Activated CD8-positive, alpha-beta memory T cell treated with anti-CD3 and anti-CD28 coated beads, Interleukin-2, amount 50 U/mL, for 1 hour (primary cell): ENCODE measurements at regions not wholly inside any gene's neighbourhood (a gene's known extent, or its start where the extent isn't known, plus 50 kb on each side); places are given as distances from the start of the nearest gene placed in this dataset.

Experiments used
- DNase-seq: peaks from one replicate; pipeline ENCODE4 v3.0.0-alpha.2; 2020; ENCODE audit errors: extremely low read depth

DNA sequence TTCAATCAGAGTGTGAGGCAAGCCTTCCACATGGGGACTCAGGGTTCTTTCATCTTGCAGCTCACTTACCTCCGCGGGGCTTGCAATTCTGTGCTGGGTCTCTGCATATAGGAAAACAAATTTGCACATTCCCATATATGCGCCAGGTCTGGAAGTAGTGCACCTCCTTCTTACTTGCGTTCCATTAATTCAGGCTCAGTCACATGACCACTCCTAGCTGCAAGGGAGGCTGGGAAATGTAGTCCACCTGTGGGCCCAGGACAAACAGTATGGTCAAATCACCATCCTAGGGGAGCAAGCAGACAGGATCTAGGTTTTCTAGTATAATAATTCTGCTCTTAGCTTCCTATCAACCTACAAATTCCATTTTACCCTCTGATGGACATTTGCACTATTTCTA, 160.4 kb downstream of the AACS start:
- no peak for DNase-seq

DNA sequence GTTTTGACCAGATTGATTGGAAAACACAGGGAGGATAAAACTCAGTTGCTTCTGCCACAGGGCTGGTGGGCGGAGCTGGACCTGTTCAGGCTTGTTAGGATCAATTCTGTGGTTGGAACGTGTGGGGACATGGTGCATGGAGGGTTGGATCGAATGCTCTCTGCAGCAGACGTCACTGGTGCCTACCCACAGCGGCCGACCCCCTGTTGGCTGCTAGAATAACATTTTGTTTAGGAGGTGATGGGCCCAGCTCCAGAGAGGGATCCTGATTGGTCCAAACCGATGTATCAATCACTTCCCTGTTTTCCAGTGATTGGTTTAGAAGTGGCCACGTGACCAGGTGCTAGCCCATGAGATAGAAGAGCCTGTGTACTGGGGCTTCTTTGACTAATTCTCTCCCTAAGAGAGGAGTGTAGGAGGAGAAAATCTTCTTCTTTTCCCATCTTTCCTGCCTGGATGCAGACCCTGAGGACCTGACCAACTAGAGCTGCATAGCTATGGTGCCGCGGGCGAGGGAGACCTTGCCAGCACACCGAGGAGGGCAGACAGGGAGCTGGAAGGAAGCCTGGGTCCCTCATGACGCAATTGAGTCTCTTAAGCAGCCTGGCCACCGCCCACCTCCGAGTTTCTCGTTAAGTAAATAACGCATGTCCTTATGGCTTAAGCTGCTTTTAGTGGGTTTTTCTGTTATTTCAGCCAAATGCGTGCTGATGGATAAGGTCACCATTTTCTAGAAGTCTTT, 163.5 kb downstream of the AACS start:
- DNase-seq: no peak

DNA sequence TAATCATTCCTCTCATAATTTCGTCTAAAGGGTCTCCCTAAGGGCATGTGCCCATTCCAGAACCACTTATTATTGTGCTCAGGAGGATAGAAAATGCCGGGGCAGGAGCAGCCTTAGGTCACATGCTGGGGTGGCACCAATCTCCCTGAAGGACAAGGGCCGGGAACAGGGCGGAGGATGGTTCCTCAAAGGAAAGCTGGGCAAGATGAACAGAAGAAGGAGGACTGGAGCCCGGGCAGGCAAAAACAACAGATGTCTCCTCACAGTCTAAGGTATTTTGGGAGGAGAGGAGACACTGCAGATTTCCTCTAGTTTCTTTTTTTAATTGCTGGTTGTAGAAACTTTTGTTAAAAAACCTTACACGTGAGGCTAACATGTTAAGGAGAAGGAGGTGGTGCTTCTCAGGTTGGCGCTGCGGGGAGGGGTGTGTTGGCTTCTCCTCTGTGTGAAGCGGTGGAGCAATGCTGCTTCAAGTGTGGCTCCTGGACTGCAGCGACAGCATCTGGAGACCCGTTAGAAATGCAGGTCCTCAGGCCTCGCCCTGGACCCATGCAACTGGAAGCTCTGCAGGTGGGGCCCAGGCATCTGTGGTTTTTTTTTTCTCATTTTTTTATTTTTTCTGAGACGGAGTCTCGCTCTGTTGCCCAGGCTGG, 164.8 kb downstream of the AACS start:
- no peak for DNase-seq

DNA sequence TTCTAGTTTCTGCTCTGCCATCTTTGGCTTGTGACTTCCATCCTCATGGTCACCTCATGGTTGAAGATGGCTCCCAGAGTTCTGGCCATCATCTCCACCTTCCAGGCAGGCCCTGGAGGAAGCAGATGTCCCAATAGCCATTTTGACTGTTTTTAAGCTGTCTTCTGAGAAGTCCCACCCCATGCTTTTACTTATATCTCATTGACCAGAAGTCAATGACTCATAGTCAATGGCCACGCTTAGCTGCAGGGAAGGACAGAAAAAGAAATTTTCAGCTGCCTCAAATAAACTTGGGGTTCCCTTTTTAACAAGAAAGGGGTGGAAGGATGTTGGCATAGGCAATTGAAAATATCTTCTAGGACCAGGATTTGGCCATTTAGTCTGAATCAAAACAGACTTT, 168.1 kb downstream of the AACS start:
- DNase-seq: no peak

DNA sequence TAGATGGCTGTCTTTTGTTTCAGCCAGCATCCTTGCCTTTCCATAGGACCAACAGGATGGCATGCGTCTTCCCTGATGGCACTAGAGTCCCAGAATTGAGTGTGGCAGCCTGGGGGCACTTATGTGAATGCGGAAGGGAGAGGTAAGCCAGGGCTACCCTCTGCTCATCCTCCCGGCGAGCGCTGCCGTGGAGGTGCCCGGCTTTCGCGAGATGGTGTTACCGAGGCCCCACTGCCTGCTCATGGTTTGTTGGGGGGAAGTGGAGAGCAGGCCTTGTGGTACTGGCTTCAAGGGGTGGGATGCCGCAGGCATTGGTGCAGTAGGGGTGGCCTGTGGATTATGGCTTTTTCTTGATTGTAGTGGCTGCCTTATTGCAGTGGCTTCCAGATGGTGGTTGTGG, 174.3 kb downstream of the AACS start:
- DNase-seq: no peak

DNA sequence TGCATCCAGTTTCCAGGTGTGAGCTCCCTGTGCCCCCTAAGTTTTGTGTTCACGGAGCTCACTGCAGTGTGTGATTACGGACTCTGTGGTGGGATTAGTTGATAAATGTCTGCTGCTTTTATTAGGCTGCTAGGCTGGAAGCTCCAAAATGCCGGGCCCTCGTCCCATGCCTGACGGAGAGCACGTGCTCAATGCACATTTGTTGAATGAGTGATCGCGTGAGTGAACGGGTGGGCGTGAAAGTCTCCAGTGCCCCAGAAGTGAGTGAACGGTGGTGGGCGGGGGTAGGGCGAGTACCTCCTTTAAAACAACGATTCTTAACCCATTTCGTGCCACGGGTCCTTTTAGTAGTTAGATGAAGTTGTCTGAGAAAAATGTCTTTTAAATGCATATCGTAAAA, 175.5 kb downstream of the AACS start:
- DNase-seq: no peak

DNA sequence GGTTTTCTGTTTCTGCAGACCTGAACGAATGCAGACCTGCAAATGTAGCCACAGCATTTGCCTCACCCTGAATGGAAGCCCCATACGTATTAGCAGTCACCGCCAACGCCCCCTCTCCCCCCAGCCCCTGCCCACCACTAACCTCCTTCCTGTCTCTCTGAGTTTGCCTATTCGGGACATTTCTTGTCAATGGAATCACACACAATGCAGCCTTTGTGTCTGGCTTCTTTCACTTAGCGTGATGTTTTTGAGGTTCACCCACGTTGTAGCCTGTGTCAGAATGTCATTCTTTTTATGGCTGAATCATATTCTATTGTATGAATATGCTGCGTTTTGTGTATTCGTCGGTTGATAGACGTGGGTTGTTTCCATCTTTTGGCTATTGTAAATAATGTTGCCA, 178.6 kb downstream of the AACS start:
- no peak for DNase-seq

DNA sequence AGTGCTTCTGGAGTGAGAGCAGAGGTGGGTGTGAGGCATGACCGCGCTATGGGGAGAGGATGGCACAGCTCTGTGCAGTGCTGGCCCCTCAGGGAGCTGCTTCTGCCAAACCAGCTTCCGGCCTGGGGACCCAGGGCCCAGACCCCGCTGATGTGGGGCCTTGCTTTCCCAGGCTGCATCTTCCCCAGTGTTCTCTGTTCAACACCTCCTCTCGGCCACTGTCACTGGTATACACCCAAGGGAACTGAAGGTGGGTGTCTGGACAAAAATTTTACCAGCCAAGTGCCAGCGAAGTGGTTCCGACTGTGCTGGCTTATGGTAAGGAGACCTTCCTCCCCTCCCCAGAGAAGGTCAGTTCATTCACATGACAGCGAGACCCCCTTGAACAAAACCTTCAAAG, 179.1 kb downstream of the AACS start:
- DNase-seq: no peak

DNA sequence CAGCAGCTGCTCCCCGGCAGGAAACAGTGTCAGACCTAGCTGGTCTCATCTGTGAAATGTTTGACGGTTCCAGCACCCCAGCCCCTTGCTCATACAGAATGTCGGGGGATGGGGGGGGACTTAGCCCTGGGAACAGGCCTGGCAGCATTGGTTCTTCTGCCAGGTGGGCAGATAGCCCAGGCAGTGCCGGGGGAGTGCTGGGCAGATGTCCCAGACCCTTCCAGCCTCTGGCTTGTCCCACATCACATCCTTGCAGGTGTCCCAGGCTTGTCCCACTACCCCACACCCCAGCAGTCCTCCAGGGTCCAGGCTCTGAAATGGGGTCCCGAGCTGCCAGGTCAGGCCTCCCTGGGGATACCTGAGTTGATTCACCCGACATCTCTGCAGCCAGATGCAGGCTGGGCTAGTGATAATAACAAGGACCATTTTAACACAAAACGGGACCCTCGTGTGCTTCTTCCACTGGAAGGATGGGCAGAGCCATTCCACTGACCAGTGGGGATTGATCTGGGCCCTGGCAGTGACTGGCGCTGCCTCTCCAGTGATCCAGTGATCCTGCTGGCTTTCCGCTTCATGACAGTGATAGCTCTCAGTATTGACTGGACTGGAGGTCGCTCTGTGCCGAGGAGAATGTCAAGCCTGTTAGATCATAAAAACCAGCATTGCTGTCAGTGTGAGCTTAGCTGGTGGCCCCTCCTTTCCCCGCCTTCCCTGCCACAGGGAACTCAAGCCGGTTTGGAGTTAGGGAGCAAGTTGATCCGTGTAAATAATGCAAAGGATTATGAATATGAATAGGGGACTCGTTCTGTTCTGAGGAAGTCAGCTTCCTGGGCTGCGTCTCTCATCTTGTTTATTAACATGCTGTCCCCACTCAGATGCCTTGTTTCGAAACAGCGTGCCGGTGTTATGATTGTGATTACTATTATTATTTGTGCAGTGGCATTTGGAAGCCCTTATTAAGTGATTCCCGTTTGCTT, 180.6 kb downstream of the AACS start:
- no peak for DNase-seq

DNA sequence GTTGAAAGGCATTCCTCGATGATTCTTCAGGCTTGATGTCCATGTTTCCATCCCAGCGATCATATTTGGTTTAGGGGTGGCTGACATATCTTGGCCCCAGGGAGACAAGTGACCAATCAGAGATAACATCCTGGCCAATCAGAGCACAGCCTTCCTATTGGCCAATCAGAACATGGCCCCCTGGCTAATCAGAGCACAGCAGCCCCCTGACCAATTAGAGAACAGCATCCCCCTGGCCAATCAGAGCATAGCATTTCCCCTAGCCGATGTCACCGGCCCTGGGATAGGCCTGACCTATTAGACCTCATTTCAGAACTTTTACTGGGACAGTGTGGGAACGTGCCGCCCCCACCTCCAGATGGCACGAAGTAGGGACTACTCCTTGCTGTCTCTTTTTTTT, 182.2 kb downstream of the AACS start:
- no peak for DNase-seq

DNA sequence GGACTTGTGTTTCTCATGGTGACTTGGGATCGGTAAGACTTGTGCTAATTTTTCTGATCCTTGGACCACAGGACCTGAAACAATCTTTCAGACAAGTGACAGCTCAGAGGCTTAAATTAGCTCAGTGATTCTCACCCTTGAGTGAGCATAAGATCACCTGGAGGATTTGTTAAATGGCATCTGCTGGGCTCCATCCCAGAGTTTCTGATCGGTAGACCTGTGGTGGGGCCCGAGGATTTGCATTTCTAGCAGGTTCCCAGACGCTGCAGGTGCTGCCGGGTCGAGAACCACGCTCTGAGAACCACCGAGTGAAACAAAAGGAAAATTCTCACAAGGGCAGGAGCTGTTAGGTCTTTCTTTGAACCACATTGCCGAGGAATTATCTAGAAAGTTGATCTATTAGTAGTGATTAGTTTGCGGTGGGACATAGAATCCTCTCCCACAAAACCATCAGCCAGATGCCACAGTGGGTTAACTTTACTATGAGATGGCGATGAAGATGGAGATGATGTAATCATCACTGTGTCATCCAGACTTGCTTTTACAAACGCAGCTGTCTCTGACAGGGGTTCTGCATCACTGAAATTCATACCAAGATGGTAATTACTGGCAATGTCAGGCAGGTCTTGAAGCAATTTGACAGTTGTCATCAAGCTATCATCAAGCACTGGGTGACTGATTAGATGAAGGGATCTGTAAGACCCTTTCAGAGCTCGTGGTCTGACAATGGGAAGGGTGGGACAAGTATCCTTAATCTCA, 184.0 kb downstream of the AACS start:
- no peak for DNase-seq

DNA sequence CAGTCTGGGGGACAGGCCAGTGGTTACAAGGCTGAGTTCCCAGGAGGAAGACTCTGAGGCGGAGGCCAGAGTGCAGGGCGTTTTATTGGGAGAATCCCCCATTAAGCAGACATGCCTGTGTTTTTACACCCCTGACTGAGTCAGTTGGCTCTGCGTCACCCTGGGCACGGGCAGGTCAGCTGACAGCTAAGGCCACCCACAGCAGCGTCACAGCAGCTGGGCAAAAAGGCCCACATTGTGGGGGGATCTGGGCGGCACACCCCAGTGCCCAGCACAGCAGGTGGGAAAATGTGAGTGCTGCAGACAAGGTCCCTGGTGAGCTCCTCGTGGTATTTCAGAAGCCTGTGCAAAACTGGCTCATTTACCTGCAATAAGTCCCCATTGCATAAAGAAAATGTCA, 184.7 kb downstream of the AACS start:
- no peak for DNase-seq

DNA sequence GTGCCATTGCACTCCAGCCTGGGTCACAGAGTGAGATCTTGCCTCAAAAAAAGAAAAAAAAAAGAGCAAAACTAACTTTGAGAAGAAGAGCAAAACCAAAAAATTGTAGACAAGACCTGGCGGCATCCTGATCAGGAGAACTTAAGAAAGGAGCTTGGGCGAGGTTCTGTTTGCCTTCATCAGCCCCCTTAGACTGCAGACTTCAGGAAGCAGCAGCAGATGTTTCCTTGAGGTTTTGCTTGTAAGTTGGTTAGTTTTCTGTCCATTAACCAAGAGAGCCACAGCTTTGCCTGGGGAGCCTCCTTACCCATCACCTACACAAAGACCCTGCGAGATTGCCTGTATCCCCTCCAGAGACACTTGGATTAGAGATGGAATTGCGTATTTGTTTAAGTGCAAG, 189.0 kb downstream of the AACS start:
- no peak for DNase-seq

DNA sequence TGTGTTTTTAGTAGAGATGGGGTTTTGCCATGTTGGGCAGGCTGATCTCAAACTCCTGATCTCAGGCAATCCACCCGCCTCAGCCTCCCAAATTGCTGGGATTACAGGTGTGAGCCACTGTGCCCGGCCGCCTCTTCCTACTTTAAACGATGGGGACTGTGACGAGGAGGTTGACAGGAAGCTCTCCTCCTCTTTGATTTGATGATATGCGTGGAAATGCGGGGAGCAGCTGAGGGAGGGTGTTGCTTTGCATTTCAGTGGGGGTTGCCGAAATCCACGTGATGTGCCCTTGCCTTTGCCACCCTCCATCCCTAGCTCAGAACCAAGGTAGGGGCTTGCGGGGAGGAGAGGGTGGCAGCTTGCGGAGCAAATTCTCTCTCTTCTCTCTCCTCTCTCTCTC, 189.6 kb downstream of the AACS start:
- DNase-seq: no peak

DNA sequence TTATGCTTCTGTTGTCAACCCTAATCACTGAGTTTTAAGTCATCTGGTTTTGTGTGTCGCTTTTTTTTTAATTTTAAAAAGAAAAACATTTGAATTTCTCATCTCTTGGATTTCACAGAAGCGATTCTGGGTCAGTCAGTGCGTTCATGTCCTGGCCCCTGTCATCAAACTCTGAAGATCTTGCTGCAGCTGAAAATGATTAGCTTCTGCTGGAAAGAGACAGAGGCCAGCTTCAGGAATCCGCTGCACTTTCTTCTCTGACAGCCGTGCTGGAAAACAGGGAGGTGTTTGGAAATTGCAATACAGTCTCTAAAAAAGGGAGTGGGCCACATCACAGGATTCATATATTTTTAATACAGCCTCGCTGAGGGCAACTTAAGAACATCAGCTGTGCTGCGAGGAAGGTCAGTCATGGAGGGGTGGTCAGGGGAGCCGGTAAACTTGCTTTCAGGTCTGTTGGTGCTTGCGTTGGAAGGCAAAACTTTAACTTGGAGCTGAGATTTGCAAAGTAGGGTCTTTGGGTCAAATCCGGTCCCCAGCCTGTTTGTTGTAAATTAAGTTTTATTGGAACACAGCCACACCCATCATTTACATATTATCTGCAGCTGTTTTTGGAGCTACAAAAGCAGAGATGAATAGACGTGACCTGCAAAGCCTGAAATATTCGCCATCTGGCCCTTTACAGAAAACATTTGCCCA, 190.8 kb downstream of the AACS start:
- DNase-seq: no peak

DNA sequence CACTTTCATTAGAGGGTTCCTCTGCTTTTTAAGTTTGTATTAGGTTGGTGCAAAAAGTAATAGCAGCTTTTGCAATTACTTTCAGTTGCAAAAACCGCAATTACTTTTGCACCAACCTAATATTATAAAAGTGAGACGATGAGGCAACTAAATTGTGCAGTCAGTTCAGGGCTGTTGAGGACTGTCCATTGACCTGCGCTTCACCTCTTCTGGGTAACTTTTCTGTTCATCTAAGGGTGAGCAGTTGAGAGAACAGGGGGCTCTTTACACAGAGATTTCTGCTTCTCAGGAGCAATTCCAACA, 191.3 kb downstream of the AACS start:
- DNase-seq: no peak

DNA sequence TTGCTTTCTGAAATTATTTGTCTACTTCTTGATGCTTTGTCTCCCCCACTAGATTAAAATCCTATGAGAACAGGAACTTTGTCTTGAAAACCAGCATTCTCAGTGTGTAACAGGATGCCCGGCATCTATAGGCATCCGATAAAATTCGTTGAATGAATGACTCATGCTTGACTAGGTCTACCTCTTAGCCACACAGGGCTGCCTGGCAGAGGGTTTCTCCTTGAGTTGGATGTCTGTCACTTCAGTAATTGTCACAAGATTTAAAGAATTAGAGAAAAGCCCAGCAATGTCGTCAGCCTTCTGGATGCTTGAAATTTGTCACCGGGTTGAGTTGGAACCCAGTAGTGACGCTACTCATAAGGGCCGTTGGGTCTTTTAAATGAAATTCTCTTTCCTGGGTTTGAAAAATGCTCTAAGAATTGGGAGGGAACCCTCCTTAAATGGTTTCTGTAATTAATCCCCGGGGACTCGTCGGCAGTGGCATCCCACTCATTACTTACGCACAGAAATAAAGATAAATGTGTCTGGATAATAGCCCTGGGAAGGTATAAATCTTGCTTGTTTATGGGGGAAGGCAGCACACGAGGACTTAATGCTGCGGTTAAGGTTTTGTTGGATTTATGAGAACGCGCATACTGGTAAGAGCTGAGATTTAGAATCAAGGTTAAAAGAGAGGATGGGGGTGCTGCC, 194.1 kb downstream of the AACS start:
- no peak for DNase-seq

DNA sequence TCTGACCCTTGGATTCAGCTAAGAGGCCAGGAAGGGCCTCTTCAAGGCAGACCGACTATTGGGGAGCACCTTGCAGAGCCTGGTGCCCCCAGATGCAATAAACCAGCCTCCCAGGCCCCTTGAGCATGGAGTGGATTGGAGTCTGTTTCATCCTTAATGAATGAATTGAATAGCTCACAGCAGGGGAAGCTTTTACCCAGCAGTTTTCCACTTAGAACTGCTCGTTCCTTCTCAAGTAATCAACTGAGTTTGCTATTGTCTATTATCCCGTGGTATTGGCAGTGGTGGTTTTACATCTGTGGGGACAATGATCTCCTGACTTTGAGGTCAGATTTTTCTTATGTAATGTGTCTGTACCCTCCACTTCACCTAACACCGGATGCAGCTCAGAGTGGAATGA, 197.6 kb downstream of the AACS start:
- no peak for DNase-seq

DNA sequence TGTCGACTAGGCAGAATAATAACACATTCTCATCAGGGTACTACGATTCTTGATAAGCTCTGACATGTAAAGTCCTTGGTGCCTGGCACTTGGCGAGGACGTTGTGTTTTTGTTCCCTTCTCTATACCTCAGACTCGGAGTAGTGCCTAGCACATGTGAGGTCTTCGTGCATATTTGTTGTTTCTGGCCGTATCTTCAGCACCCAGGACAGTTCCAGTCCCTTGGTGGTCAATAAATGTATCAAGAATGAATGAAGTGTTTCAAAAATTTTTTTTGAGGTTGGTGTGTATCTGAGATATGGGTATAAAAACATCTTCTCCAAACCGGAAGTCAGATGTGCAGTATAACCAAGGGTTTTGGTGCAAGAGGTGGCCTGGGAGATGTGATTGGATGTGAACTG, 198.2 kb downstream of the AACS start:
- DNase-seq: no peak

DNA sequence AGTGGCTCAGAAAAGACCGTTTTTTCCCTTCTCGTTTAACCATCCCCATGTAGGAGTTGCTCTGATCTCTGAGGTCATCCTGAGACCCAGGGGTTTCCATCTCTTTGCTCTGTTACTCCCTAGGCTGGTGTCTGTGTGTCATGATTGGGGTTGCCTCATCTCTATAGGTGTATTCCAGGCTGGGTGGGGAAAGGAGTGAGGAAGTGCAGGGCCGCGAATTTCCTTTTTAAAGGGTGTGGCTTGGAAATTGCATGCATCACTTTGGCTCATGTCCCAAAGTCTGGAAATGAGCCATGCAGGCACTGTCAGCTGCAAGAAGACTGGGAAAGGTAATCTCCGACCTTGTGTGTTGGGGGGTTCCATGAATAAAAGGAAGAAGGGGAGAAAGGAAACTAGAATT, 201.9 kb downstream of the AACS start:
- no peak for DNase-seq

DNA sequence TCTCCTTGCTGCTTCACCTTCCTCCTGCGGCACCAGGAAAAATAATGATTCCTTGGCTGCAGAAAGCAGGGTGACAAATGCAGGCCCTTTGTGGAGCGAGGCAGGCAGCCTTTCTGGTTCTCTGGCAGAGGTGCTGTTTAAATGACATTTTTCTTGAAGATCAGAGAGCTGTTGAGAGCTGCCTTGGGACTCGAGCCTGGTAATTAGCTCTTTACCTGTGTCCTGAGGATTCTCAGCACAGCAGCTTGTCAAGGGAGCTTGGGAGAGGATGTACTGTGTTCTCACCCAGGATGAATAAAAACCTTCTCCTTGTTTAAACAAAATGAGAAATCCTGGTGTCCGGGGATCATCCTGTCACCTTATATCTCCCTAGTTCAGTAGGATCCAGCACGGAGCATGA, 204.0 kb downstream of the AACS start:
- DNase-seq: no peak
